LHCN-M2 (cell line): ENCODE measurements at regions not wholly inside any gene's neighbourhood (a gene's known extent, or its start where the extent isn't known, plus 50 kb on each side); places are given as distances from the start of the nearest gene placed in this dataset.

Experiments
- DNase-seq: peaks from one replicate; pipeline ENCODE4 v3.0.0-alpha.2; 2012; ENCODE audit warnings: low read depth

DNA sequence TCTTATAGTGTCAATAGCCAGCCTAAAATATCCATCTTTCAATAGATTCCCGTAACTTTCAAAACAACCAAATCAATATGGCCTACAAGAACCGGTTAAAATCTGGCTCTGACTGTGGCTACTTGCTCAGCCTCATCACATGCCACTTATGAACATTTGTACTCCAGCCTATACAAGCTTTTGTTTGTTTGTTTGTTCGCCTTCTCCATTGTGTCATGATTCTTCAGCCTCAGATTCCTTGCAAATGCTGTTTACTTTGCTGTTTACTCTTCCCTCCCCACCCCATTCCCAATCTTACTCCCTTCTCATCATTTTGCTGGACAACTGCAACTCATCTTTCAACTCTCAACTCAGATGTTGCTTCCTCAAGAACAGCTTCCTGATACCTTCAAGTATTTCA, 161.2 kb downstream of the CAPZA3 start:
- no peak for DNase-seq

DNA sequence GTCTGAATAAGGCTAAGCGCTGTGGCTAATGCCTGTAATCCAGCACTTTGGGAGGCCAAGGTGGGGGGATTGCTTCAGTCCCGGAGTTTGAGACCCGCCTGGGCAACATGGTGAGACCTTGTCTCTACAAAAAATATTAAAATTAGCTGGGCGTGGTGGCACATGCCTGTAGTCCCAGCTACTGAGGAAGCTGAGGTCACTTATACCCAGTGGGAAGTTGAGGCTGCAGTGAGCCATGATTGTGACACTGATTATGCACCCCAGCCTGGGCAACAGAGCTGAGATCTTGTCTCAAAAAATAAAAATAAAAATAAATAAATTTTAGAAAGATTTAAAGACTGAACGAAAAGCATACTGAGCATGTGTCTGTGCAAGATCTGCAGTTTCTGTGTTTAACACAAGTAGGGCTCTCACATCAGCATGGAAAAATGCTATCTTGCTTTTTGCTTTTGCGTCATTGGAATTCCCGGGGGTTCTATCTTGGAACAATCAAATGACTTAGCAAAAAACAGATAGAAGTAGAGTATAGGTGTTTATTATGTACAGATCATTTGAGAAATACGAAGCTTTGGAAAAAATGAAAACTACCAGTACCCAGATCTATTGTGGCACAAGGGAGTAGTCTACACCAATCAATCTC, 161.9 kb downstream of the CAPZA3 start:
- no peak for DNase-seq

DNA sequence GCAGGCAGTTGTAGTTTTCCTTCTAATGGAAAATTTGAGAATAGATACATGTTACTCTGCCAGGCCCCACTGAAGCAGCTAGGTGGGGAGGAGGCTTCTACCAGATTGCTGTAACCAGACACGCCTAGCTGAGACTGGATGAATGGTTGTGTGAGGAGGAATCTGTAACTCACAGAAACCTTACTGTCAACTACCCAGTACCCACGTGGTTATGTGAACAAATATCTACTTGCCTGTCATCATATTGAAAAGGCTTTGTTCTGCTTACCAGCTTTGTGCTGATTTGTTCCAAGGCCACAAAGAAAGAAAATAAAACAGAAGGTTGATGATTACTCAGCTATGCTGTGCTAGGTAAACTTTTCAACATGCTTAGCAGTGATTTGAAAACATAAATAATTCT, 167.2 kb downstream of the CAPZA3 start:
- no peak for DNase-seq

DNA sequence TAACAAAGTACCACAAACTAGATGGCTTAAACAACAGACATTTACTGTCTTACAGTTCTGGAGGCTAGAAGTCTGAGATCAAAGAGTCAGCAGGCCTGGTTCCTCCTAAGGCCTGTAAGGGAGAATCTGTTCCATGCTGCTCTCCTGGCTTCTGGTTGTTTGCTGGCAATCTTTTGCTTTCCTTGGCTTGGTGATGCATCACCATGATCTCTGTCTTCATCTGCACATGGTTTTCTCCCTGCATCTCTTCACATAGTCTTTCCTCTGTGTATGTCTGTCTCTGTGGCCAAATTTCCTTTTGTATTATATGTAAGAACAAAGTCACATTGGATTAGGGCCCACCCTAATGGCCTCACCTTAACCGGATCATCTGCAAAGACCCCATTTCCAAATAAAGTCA, 168.5 kb downstream of the CAPZA3 start:
- no peak for DNase-seq

DNA sequence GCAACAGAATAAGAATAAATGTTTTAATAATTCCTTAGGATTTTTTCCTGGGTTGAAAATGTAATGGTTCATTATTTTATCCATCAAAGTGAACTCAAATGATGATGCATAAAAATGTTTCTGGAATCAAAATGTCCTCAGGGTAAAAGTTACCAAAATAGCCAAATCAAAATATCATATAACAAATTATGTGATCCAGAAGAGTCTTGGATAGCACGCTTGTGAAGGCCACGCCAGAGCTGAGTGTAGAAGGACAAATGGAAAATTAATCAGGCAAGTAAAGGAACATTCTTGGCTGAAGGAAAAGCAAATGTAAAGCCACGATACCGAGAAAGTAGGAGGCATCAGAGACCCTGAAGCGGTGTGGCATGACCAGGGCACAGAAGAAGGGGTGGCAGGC, 169.2 kb downstream of the CAPZA3 start:
- no peak for DNase-seq

DNA sequence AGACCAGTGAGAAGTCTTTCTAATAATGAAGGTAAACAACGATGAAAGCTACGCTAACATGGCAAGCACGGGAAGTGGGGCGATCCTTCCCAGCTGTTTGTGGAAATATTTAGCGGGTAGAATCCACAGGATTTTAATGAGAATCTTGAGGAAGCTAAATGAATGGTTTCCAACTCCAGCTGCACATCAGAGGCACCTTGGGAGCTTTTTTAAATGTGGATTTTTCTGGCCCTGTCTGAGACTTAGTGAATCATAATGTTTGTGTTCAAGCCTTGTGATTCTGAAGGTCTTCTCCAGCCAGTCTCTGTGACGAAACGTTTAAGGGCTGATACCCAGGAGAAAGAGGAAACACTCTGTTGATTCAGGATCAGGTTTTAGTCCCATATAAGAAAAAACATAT, 169.8 kb downstream of the CAPZA3 start:
- no peak for DNase-seq

DNA sequence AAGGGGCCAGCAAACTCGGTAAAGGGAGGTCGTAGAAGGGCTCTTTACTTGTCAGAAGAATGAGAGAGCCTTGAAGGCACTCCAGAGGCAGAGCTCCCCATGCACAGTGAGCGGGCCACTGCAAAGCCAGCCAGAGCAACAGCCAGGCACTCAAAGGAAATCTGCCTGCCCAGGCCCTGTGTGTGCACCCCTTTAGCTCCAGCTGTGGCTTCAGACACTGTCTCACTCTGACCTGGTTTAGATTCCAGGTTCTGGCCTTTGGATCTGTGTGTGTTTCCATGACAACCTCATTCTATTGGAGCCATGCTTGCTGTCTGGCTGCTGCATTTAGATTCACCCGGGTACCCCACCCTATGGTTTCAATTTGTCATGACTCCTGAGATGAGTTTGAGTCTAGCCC, 170.3 kb downstream of the CAPZA3 start:
- DNase-seq, result no peak

DNA sequence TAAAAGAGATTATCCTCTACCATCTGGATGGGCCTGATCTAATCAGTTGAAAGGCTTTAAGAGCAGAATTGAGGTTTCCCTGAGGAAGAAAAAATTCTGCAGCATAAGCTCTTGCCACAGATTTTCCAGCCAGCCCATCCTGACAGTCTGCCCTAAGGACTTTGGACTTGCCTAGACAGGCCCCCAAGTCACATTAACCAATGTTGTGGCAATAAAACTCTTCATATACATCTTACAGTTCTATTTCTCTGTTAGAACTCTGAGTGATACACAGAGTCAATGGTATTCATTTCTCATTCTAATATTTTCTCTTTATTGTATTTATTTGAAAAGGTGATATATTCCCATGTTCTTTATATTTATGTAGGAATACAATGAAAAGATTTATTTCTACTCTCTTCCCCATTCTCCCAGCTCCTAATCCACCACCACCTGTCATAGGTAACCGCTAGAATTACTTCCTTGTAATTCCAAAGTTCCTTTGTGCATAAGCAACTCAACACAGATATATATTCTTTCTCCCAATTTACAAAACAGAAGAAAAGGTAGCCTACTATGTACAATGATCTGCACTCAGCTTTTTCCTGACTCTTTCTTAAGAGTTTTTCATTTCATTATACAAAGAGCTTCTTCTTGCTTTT, 182.1 kb downstream of the CAPZA3 start:
- no peak for DNase-seq

DNA sequence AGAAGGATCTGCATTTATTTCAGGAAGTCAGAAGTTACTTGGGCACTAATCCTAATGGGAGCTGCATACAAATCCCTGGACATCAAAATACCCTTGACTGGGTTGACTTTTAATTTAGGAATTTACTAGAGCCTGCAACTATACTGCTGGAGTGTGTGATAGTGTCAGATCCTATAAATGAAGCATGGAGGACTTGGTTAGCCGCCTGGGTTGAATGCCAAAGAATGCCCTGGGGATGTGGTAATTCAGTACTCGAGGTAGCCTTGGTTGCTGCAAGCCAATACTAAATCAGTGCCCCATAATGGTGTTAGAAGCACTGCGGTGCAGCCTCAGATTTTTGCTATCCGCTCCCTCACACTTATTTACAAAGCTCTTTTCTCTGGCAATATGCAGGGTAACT, 184.9 kb downstream of the CAPZA3 start:
- no peak for DNase-seq

DNA sequence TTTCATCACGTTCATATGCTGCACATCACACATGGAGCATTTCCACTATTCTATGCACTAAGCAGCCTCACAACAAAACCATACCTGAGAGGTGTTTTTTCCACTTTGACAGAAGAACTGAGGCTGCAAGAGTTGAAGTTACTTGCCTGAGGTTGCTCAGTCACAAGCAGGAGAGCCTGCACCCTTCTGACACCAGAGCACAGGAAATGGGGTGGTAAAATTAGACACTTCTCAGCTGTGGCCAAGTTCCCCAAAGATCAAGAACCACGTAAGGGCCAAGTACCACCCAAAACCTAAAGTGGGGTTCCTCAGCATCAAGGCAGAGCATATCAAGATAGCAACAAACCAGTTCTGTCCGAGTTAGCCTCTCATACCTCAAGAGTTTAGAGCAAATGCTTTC, 185.8 kb downstream of the CAPZA3 start:
- DNase-seq, result no peak

DNA sequence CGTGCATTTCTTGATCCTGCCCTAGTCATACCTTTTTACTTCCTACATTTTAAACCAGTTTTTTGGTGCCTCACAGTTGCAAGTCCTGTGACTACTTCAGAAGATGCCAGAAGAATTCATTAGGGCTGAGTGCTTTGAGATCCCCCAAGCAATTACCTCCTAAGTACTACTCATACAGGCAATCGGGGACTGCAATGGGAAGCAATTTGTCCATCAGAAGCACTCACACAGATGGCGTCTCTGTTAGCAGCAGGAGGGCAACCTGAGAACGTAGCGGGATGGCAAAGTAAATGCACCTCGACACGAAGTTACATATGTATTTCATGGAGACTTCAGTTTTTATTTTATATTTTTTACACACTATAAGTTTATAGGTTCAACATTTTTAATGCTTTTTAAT, 188.3 kb downstream of the CAPZA3 start:
- DNase-seq, result no peak

DNA sequence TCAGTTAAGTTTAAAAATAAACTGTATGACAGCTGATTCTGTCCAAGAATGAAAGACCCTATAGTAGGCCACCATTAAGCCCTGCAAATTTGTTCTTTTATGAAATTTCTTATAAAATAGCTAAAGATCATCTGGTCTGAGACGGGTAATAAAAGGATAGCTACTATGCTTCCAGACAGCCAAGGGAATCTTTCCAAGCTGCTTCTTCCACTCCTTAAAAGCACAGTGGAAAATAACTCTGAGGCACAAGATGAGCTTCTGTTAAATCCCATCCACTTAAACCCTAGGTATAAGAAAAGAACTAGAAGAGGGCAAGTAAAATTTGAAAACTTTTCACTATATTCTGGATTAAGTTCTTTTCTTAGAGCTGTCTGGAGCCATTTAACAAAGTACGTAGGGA, 194.3 kb downstream of the CAPZA3 start:
- no peak for DNase-seq

DNA sequence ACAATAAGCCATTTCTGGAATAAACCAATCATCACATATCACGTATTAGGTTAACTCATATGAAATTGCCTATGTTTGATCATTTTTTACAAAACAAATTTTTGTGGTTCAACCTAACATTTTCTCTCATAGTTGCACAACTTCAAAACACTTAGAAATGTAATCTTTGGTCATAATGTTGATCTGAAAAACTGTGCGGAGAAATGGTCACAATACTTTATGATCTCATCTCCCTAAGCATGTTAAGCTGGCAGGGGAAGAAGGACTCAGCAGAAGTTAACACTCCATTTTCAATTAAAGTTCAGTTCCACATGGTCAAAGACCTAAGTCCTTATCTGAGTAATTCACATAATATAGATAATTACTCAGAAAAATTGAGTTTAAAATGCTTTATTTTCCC, 194.8 kb downstream of the CAPZA3 start:
- no peak for DNase-seq

DNA sequence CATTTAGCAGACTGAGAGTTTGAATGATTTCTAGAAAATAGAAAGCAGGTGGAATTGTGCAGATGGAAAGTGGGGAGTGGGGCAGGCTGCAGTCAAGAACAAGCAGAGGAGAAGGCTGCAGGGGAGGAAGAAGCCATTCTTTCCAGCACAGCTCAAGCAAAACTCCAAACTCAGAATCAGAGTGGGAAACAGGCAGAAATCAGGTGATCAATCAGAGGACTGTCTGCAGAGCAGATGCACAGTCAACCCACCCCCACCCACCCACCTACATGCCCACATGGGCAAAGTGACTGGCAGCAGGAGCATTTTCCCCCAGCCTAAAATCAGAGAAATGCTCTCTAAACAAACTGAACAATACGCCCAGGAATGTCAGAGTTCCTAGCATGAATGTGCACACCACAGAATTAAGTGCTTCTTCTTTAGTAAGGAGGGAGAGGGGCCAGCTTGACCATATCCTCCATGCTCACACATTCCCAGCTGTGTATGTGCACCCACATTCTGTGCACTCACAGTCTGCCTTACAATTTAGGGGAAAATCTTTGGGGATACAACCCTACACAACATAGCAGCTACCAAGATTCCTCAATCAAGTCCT, 194.1 kb upstream of the PLEKHA5 start:
- DNase-seq, result no peak

DNA sequence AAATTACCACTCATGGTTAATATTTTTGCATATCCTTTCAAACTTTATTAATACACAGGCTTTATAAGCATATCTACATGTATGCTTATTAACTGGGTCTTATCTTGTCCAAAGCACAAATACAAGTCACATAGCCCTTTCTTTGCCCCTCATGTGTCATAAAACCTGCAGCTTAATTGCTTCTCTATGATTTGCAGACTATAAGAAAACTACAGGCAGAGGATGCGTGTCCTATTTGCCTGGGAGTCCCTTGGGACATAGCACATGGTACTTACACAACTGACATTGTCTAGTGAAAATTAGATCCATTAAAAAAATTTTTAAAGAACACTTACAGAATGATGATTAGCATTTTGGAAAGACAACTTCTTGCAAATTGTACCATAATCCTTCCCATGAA, 190.5 kb upstream of the PLEKHA5 start:
- no peak for DNase-seq

DNA sequence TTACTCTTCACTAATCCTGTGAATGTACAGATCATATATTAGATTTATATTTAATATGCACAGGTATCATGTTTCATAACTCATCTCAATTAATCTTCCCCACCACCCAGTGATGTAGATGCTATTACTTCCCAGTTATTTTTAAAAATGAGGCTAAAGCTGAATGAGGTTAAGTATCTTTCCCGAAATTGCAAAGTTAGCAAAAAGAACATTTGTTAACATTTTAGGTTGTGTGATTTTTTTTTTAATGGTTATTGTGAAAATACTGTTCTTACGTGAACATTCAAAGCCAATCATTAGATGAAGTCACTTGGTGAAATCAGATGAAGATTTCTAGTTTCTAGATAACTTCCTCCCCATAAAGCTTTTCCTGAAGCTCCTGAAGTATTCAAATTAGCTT, 186.9 kb upstream of the PLEKHA5 start:
- no peak for DNase-seq

DNA sequence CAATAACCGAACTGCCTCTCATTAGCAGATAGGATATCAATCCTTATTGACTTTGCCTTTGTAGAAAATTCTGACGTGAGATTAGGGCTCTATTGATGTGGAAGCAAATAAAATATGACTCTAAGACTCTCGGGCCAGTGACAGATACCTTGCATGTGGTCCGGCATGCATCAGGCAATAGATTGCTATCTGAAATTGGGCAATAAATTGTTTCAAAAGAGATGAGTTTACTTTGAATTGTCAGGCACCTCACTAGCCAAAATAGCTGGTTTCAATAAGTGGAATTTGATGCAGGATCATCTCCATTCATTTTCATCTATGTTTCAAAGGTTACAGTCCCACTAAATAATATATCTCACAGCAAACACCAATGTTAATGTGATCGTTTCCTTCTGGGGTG, 186.3 kb upstream of the PLEKHA5 start:
- DNase-seq, result no peak

DNA sequence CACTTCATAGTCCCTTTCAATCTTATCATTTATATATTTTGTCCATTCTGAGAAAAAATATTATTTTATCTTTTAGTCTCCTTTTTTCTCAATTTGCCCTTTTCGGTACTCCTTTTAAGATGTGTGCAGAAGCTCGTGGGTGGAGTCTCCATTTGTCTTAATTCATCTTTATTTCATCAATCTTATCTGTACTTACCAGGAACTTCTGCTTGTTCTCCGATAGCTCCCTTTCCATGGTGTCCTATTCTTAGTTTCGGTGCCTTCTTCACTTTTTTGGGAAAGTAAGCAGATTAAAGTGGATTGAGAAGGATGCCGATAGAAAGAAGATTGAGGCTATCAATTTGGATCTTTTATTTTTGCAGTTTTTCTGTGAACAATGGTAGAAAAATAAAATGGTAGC, 183.4 kb upstream of the PLEKHA5 start:
- no peak for DNase-seq

DNA sequence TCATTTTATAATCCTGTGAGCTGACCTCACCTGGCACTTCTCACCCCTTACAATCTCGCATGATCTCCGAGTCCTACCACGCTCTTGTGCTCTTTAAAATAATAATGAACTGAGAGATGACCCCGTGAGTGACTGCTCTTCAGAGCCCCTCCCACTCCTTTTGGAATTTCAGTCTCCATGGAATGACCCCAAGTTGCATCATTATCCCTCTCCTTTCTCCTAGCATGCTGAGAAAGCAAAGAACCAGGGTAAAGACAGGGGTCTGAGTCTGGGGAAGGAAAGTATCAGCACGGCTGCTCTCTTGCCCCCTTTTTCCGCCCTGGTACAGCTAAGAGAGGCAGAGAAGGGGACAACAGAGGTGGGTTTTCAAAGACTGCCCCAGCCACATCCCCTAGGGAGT, 178.3 kb upstream of the PLEKHA5 start:
- DNase-seq, result no peak

DNA sequence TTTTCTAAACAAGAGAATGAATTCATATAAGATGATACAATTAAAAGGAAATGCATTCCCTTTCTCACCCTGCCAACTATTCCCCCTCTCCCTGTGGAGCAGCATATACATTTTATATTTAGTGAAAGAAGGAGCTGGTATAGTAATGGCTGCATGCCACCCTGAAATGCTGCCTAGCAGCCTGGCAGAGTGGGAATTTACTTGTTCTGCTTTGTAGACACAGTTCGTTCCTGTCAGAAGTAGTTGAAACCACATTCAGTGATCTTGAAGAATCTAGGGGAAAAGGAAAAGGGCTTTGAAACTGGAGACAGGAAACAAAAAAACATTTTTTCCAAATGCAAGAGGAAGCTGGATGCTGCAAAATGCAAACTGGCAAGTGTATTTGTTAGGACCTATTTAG, 176.0 kb upstream of the PLEKHA5 start:
- no peak for DNase-seq

DNA sequence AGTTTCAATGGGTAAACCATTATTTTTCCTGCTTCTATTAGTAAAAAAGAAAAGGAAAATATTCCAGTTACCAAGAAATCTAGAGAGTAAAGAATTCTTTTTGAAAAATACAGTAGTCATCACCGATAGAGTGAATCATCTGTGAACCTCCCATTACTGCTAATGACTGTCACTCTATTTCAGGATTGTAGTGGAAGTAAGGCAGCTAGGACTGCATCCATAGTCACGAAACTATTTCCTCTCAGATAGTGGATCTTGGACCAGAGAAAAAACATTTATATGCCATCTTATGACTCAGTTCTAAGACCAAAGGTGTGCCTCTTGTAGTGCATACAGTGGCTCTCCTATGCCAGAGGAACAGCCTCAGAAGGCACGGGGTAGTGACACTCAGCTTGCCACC, 173.9 kb upstream of the PLEKHA5 start:
- peak; percentile 9 for DNase-seq

DNA sequence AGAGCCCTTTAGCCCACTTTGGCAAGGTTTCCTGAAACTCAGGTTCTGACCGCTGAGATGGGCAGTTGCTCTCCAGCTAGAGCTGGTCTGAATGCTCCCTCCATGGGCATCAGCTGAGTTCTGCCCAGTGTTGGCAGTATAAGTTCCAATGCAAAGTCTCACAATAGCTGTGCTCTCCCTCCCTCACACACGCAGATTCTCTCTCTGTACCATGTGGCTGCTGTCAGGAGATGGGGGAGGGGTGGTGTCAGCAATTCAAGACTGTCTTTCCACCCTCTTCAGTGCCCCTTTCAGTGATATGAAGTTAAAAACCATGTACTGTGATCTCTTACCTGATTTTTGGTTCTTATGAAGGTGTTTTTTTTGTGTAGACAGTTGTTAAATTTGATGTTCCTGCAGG, 164.3 kb upstream of the PLEKHA5 start:
- DNase-seq, result no peak

DNA sequence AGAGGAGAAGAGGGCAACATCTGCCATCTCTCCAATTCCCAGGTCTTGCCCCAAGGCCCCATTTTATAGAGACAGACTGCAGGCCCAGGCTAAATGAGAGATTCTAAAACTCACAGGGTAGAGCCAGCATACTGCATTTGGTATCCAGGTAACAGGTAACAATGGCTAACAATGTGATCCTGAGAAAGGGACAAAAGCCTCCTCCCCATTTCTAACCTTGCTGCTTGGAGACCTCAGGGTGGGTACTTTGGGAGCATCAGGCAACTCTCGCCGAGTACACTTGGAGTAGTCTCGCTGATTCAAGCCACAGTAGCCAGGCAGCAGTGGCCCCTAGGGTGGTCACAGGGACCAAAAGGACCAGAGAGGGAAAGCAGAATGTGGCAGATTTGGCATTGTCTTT, 162.6 kb upstream of the PLEKHA5 start:
- no peak for DNase-seq

DNA sequence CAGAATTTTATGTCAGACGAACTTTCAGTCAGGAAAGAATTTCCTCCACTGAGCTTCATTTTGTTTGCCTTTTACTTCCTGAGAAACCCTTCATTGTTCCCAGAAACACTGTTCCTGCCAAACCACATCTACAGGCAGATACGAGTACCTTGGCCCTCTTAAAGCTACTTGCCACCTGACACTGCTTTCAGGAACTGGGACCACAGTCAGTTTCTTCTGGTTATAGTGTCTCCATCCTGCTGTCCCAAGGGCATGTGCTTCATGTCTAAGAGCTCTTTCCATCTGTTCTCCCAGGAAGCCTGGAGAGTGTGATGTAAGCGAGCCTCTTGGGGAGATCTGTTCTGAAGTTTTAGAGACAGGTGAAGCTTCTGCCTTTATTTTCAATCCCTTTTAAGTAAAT, 161.7 kb upstream of the PLEKHA5 start:
- no peak for DNase-seq
